ENCODE measurements at regions not wholly inside any gene's neighbourhood (a gene's known extent, or its start where the extent isn't known, plus 50 kb on each side); places are given as distances from the start of the nearest gene placed in this dataset.

DNA sequence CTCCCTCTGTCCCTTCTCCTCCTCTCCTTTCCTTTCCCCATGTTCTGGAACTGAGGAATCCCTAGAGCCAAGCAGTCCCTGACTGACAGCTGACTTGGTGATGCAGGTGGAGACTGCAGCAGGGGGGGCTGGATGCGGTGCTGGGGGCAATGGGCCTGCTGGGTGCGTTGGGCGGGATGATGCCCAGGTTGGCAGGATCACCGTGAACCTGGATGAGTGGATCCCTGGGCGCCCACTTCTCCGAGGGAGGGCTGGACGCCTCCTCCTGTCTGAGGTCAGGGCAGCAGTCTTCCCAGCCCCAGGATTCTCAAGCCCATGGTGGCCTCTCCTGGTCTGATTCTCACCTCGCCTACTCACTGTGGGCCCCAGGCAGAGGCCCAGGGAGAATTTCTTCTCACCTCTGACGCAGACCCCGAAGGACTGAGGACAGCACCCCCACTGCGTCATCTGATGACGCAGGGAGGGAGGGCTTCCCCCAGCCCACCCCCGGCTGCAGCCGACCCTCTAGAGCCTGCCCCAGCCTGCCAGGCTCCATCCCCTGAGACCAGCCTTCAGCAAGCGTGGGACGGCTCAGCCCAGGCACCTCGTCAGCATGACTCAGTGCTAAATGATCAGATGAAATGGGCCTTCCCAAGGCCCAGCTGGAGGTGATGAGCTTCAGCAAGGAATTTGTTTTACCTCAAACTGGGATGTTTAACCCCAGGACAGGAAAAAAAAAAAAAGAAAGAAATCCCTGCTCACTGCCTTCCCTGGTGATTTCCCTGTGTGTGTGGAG, 188.0 kb upstream of the TNRC6C start:
- intact Hi-C loops (cut with micrococcal nuclease): loop anchor here (10.0 kb wide), 1 partner anchor 226 kb away; no protein-coding TSS in a partner anchor
- H3K4me3 Mint-ChIP-seq: no peak overlapping the region
- POLR2A ChIA-PET: interaction anchor here (1.5 kb wide), 1 partner anchor 188 kb away, joined by 4 read pairs; the partner anchor contains the start of gene TNRC6C

DNA sequence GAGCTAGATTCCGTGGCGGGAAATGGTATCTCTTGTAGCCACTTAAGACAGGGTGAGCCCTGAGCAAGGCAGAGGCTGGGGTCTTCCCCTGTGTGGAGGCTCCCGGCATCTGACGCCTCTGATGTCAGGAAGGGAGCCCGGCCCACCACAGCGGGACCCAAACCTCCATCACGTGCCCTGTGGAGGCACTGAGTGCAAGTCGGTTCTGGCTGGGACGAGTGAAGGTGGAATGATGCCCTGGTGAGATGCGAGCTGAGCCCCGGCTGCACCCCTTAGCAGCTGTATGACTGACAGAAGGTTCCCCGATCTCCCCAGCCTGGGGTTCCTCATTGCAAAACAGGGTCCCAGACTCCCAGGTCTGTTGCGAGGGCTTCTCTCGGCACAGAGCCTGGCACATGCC, 187.4 kb upstream of the TNRC6C start:
- Mint-ChIP-seq H3K4me3 (no peak overlapping the region), H3K9me3 (no peaks in the 10 kb centered on the region), H3K27me3 (peaks cover 19% of the 10 kb centered on the region), H3K27ac (no peak overlapping the region), H3K36me3 (ENCODE audit: low read depth) (no peaks in the 10 kb centered on the region), H3K4me1 (peaks cover 11% of the 10 kb centered on the region)
- ChIA-PET CTCF (interaction anchor here (1.0 to 7.0 kb wide), 2 partner anchors 187 to 243 kb away, joined by 3 to 89 read pairs; partner anchors contain the start of gene TNRC6C), POLR2A (interaction anchor here (1.5 kb wide), 1 partner anchor 187 kb away, joined by 4 read pairs; the partner anchor contains the start of gene TNRC6C)
- intact Hi-C loops (cut with micrococcal nuclease): loop anchor here (10.0 kb wide), 1 partner anchor 226 kb away; no protein-coding TSS in a partner anchor
- TF ChIP-seq, protein P1, sequence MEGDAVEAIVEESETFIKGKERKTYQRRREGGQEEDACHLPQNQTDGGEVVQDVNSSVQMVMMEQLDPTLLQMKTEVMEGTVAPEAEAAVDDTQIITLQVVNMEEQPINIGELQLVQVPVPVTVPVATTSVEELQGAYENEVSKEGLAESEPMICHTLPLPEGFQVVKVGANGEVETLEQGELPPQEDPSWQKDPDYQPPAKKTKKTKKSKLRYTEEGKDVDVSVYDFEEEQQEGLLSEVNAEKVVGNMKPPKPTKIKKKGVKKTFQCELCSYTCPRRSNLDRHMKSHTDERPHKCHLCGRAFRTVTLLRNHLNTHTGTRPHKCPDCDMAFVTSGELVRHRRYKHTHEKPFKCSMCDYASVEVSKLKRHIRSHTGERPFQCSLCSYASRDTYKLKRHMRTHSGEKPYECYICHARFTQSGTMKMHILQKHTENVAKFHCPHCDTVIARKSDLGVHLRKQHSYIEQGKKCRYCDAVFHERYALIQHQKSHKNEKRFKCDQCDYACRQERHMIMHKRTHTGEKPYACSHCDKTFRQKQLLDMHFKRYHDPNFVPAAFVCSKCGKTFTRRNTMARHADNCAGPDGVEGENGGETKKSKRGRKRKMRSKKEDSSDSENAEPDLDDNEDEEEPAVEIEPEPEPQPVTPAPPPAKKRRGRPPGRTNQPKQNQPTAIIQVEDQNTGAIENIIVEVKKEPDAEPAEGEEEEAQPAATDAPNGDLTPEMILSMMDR (IDR thresholded peaks at IDR 0.05): no peak
- DNase-seq (no peak), ATAC-seq (ENCODE audit: low read depth) (no peak)

More for the DNA sequence above, 188.0 kb upstream of the TNRC6C start:
- H3K9me3 Mint-ChIP-seq: no peaks in the 10 kb centered on the region
- no peak for DNase-seq
- TF ChIP-seq, protein P1 (IDR thresholded peaks at IDR 0.05): no peak
- H3K36me3 Mint-ChIP-seq (ENCODE audit: low read depth): no peaks in the 10 kb centered on the region
- peaks cover 11% of the 10 kb centered on the region for H3K4me1 Mint-ChIP-seq
- no peak for ATAC-seq (ENCODE audit: low read depth)
- peaks cover 19% of the 10 kb centered on the region for H3K27me3 Mint-ChIP-seq
- no peak overlapping the region for H3K27ac Mint-ChIP-seq
- CTCF ChIA-PET: interaction anchor here (1.0 to 7.0 kb wide), 2 partner anchors 188 to 244 kb away, joined by 3 to 89 read pairs; partner anchors contain the start of gene TNRC6C

DNA sequence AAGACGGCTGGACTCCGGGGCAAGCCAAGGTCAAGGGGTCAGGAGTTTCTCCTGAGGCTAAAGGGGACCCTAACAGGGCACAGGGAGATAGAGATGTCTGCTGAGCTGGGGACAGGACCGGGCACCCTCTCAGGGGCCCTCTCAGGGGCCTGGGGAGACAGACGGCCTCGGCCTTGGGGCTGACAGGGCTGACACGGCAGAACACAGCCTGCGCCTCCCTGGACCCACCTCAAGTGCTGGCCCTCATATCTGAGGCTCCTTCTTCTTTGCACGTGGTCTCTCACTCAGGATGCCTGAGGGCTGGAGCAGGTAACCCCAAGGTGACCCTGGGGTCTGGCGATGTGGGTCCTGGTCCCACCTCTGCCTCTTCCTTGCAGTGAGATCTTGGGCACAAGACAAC, 186.9 kb upstream of the TNRC6C start:
- TF ChIP-seq, protein P1 (IDR thresholded peaks at IDR 0.05): no peak
- no peak for ATAC-seq (ENCODE audit: low read depth)
- ChIA-PET CTCF (interaction anchor here (1.0 to 7.0 kb wide), 3 partner anchors 187 to 243 kb away, joined by 3 to 89 read pairs (median 4); partner anchors contain the start of gene TNRC6C), POLR2A (interaction anchor here (1.5 kb wide), 1 partner anchor 187 kb away, joined by 4 read pairs; the partner anchor contains the start of gene TNRC6C)
- DNase-seq: no peak
- Mint-ChIP-seq H3K4me1 (peaks cover 11% of the 10 kb centered on the region), H3K4me3 (no peak overlapping the region), H3K27me3 (peaks cover 17% of the 10 kb centered on the region), H3K36me3 (ENCODE audit: low read depth) (no peaks in the 10 kb centered on the region), H3K27ac (no peak overlapping the region), H3K9me3 (no peaks in the 10 kb centered on the region)
- intact Hi-C loops (cut with micrococcal nuclease): loop anchor here (10.0 kb wide), 1 partner anchor 227 kb away; no protein-coding TSS in a partner anchor

DNA sequence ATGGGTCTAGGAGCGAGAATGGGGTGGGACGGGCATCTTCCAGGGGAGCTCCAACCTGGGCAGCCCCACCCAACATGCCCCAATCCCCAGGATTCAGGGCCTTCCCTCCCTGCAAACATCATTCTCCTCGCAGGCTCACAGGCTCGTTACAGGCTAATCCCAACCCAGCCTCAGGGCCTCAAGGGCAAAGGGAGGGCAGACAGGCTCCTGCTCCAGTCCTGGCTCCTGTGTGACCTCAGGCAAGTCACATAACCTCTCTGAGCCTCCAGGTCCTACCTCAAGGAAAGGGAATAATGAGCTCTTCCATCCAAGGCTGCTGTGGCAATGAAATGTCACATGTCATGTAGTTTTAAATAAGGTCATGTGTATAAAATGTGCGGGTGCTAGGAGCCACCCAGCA, 186.5 kb upstream of the TNRC6C start:
- TF ChIP-seq, protein P1 (IDR thresholded peaks at IDR 0.05): no peak
- H3K27me3 Mint-ChIP-seq: peaks cover 15% of the 10 kb centered on the region
- H3K36me3 Mint-ChIP-seq (ENCODE audit: low read depth): no peaks in the 10 kb centered on the region
- DNase-seq (no peak), ATAC-seq (ENCODE audit: low read depth) (no peak)
- ChIA-PET POLR2A (interaction anchor here (1.5 kb wide), 1 partner anchor 186 kb away, joined by 4 read pairs; the partner anchor contains the start of gene TNRC6C), CTCF (interaction anchor here (1.4 to 7.0 kb wide), 2 partner anchors 238 to 242 kb away, joined by 4 to 89 read pairs; no protein-coding TSS in a partner anchor)
- H3K4me1 Mint-ChIP-seq: peaks cover 11% of the 10 kb centered on the region
- no peak overlapping the region for H3K4me3 Mint-ChIP-seq
- intact Hi-C loops (cut with micrococcal nuclease): loop anchor here (1.0 to 10.0 kb wide), 3 partner anchors 185 to 242 kb away; no protein-coding TSS in a partner anchor
- no peak overlapping the region for H3K27ac Mint-ChIP-seq
- H3K9me3 Mint-ChIP-seq: no peaks in the 10 kb centered on the region

Data from activated B cell treated with CpG ODN at 0.5 μM for 24 hours (primary cell).